Uterus (tissue), 2 donors: ENCODE measurements at regions not wholly inside any gene's neighbourhood (a gene's known extent, or its start where the extent isn't known, plus 50 kb on each side); places are given as distances from the start of the nearest gene placed in this dataset.

ENCODE experiments used
- POLR2A ChIP-seq, 2 donors: fragments of 450-650 bp; IDR thresholded peaks; one replicate each; pipeline ENCODE4 v1.6.1; 2016; ENCODE audit warnings: antibody characterized with exemption in 2 of 2, mild to moderate bottlenecking in 1 of 2, moderate library complexity in 1 of 2
- TF ChIP-seq, protein P1 (sequence below), 4 experiments: fragments of 200-600 bp in 2 of 4; fragments of 450-650 bp in 2 of 4; sonication (generic) in 2 of 4; IDR thresholded peaks; one replicate each; pipeline ENCODE4 v1.5.1; 2016 to 2019; ENCODE audit warnings: antibody characterized with exemption in 4 of 4, mild to moderate bottlenecking in 2 of 4, moderate library complexity in 1 of 4

GRCh38 chr18:78497641-78498040, 482.0 kb upstream of the SALL3 start:
- TF ChIP-seq, protein P1, sequence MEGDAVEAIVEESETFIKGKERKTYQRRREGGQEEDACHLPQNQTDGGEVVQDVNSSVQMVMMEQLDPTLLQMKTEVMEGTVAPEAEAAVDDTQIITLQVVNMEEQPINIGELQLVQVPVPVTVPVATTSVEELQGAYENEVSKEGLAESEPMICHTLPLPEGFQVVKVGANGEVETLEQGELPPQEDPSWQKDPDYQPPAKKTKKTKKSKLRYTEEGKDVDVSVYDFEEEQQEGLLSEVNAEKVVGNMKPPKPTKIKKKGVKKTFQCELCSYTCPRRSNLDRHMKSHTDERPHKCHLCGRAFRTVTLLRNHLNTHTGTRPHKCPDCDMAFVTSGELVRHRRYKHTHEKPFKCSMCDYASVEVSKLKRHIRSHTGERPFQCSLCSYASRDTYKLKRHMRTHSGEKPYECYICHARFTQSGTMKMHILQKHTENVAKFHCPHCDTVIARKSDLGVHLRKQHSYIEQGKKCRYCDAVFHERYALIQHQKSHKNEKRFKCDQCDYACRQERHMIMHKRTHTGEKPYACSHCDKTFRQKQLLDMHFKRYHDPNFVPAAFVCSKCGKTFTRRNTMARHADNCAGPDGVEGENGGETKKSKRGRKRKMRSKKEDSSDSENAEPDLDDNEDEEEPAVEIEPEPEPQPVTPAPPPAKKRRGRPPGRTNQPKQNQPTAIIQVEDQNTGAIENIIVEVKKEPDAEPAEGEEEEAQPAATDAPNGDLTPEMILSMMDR (IDR thresholded peaks at IDR 0.05), result no peak
- TF ChIP-seq POLR2A (IDR thresholded peaks at IDR 0.05), result no peak
